HCT116 (cell line): ENCODE measurements at regions not wholly inside any gene's neighbourhood (a gene's known extent, or its start where the extent isn't known, plus 50 kb on each side); places are given as distances from the start of the nearest gene placed in this dataset.

ENCODE experiments used
- ATAC-seq: fragments of 200-7000 bp; cut with Tn5 transposase; 2 replicates; pipeline ENCODE4 v1.9.1; 2020; ENCODE audit warnings: mild to moderate bottlenecking, moderate library complexity
- BruUV-seq: library from RNA; stranded (reverse); fragments of 400-500 nt; replicated peaks from 2 replicates; lab custom pipeline; 2021; lab: Mats Ljungman, UMichigan
- CTCF ChIA-PET: fragments of 300-600 bp; sonication (Branson Sonifier 250); formaldehyde crosslinking; loops from one replicate; lab custom pipeline; 2021; ENCODE audit warnings: antibody characterized with exemption; lab: Charles Lee
- POLR2A ChIA-PET: fragments of 300-600, 350-600 bp; sonication (Branson Sonifier 250); formaldehyde crosslinking; loops from one replicate; lab custom pipeline; 2021; ENCODE audit warnings: antibody characterized with exemption; lab: Charles Lee
- RAD21 ChIA-PET, 2 experiments: fragments of 300-600 bp; sonication (Branson Sonifier 250); formaldehyde crosslinking; loops; one replicate each; lab custom pipeline; 2023; ENCODE audit warnings: low total read pairs in 2 of 2; ENCODE audit not compliant: uncharacterized antibody in 2 of 2, unreplicated experiment in 2 of 2, low non-redundant PET in 1 of 2; lab: Charles Lee
- DNase-seq: peaks from one replicate; pipeline ENCODE4 v3.0.0-alpha.2; 2010; ENCODE audit warnings: low read depth, low spot score
- H2AFZ ChIP-seq: fragments of 200-600 bp; shearing (Covaris generic), sonication (generic); 2 replicates; pipeline ENCODE4 v1.6.1; 2017; ENCODE audit warnings: low read depth, mixed run types, mixed read lengths, antibody characterized with exemption, low read length; ENCODE audit not compliant: poor library complexity, severe bottlenecking
- H3K27ac ChIP-seq: 2 replicates; pipeline ENCODE4 v1.5.1; 2012; ENCODE audit warnings: low read depth, low read length
- H3K27me3 ChIP-seq: fragments of 200-600 bp; sonication (generic); 2 replicates; pipeline ENCODE4 v1.6.1; 2016; ENCODE audit warnings: mixed run types, low read length, mixed read lengths; ENCODE audit not compliant: insufficient read depth
- H3K36me3 ChIP-seq, 2 experiments: fragments of 200-500 bp in 1 of 2; fragments of 200-600 bp in 1 of 2; sonication (Bioruptor generic) in 1 of 2; sonication (generic) in 1 of 2; 2 replicates each; pipeline versions ENCODE4 v1.5.1 to v1.6.1; 2014 to 2016; ENCODE audit warnings: low read length in 2 of 2, inconsistent platforms in 1 of 2, mixed read lengths in 1 of 2, mixed run types in 1 of 2; ENCODE audit not compliant: insufficient read depth in 2 of 2, control insufficient read depth in 1 of 2
- H3K4me1 ChIP-seq, 2 experiments: fragments of 200-600 bp in 1 of 2; sonication (generic) in 1 of 2; 2 replicates each; pipeline versions ENCODE4 v1.5.1 to v1.6.1; 2012 to 2017; ENCODE audit warnings: low read length in 2 of 2, inconsistent platforms in 1 of 2, mild to moderate bottlenecking in 1 of 2, mixed read lengths in 1 of 2, mixed run types in 1 of 2, moderate library complexity in 1 of 2; ENCODE audit not compliant: insufficient read depth in 2 of 2, control insufficient read depth in 1 of 2
- H3K4me2 ChIP-seq: fragments of 200-600 bp; sonication (generic); 2 replicates; pipeline ENCODE4 v1.6.1; 2017; ENCODE audit warnings: mixed run types, low read length, mixed read lengths
- H3K4me3 ChIP-seq, 2 experiments: fragments of 200-600 bp in 1 of 2; sonication (generic) in 1 of 2; replicated peaks in 1 of 2; 2 replicates each; pipeline ENCODE4 v1.5.1; 2011 to 2016; ENCODE audit warnings: low read length in 2 of 2, control low read depth in 1 of 2, low read depth in 1 of 2, mild to moderate bottlenecking in 1 of 2, mixed read lengths in 1 of 2, mixed run types in 1 of 2
- H3K79me2 ChIP-seq: fragments of 200-600 bp; sonication (generic); 2 replicates; pipeline ENCODE4 v1.6.1; 2017; ENCODE audit warnings: mild to moderate bottlenecking, mixed run types, low read length, moderate library complexity, mixed read lengths; ENCODE audit not compliant: insufficient read depth
- H3K9ac ChIP-seq: fragments of 200-600 bp; sonication (generic); 2 replicates; pipeline ENCODE4 v1.6.1; 2016; ENCODE audit warnings: low read length, mixed read lengths
- H3K9me2 ChIP-seq: fragments of 200-600 bp; sonication (generic), shearing (Covaris generic); 2 replicates; pipeline ENCODE4 v1.6.1; 2017; ENCODE audit warnings: mixed run types, mild to moderate bottlenecking, moderate library complexity; ENCODE audit not compliant: insufficient read depth
- H3K9me3 ChIP-seq, 2 experiments: fragments of 200-500 bp in 1 of 2; fragments of 200-600 bp in 1 of 2; sonication (Bioruptor generic) in 1 of 2; sonication (generic) in 1 of 2; 2 replicates each; pipeline ENCODE4 v1.6.1; 2014 to 2017; ENCODE audit warnings: low read length in 2 of 2, mixed read lengths in 2 of 2, inconsistent platforms in 1 of 2, low read depth in 1 of 2, mild to moderate bottlenecking in 1 of 2, mixed run types in 1 of 2, moderate library complexity in 1 of 2; ENCODE audit not compliant: control insufficient read depth in 1 of 2, insufficient read depth in 1 of 2
- H4K20me1 ChIP-seq: fragments of 200-600 bp; sonication (generic), shearing (Covaris generic); 2 replicates; pipeline ENCODE4 v1.6.1; 2017; ENCODE audit warnings: mixed run types, mild to moderate bottlenecking, moderate library complexity; ENCODE audit not compliant: insufficient read depth
- CBX3 ChIP-seq: IDR thresholded peaks from 2 replicates; pipeline ENCODE4 v1.6.1; 2012; ENCODE audit warnings: low read depth
- CEBPB ChIP-seq: IDR thresholded peaks from 2 replicates; pipeline ENCODE4 v1.6.1; 2012; ENCODE audit warnings: low read depth
- CTCF ChIP-seq, 3 experiments: fragments of 200-600 bp in 1 of 3; sonication (generic) in 1 of 3; IDR thresholded peaks in 2 of 3; conservative IDR thresholded peaks in 1 of 3; 2 replicates each; pipeline ENCODE4 v1.5.1; 2012 to 2017; ENCODE audit warnings: low read depth in 2 of 3, low read length in 2 of 3, antibody characterized with exemption in 1 of 3, borderline replicate concordance in 1 of 3, control low read depth in 1 of 3, mild to moderate bottlenecking in 1 of 3, mixed read lengths in 1 of 3, mixed run types in 1 of 3, moderate library complexity in 1 of 3; ENCODE audit not compliant: insufficient read depth in 1 of 3
- FOSL1 ChIP-seq: IDR thresholded peaks from 2 replicates; pipeline ENCODE4 v1.6.1; 2012; ENCODE audit warnings: low read depth
- JUND ChIP-seq: IDR thresholded peaks from 2 replicates; pipeline ENCODE4 v1.6.1; 2012
- MAX ChIP-seq: IDR thresholded peaks from 2 replicates; pipeline ENCODE4 v1.6.1; 2012
- POLR2A ChIP-seq: IDR thresholded peaks from 2 replicates; pipeline ENCODE4 v1.7.0; 2011; ENCODE audit warnings: borderline replicate concordance; ENCODE audit not compliant: insufficient read depth, insufficient read length; ENCODE audit errors: extremely low read depth
- SIN3A ChIP-seq: IDR thresholded peaks from 2 replicates; pipeline ENCODE4 v1.6.1; 2012; ENCODE audit warnings: low read depth
- SP1 ChIP-seq: IDR thresholded peaks from 2 replicates; pipeline ENCODE4 v1.6.1; 2012; ENCODE audit warnings: low read depth
- YY1 ChIP-seq: IDR thresholded peaks from 2 replicates; pipeline ENCODE4 v1.6.1; 2011; ENCODE audit warnings: low read length, low read depth, moderate library complexity, mild to moderate bottlenecking; ENCODE audit not compliant: insufficient replicate concordance; ENCODE audit errors: extremely low read depth
- ZBTB33 ChIP-seq: IDR thresholded peaks from 2 replicates; pipeline ENCODE4 v1.6.1; 2011; ENCODE audit warnings: mild to moderate bottlenecking, low read length, moderate library complexity; ENCODE audit not compliant: insufficient replicate concordance; ENCODE audit errors: extremely low read depth
- intact Hi-C: fragments of 100-400 bp; cut with micrococcal nuclease; formaldehyde crosslinking; loops from 2 replicates; pipeline ENCODE4 v1.10.0; 2022

- ChIA-PET RAD21 (no interaction called here), POLR2A (no interaction called here), CTCF (no interaction called here)
- H3K4me2 ChIP-seq, result no peak overlapping the region
- no peaks in the 10 kb centered on the region for H3K9me3 ChIP-seq
- H3K9ac ChIP-seq, result no peak overlapping the region
- no peaks in the 10 kb centered on the region for H3K27me3 ChIP-seq
- no peaks in the 10 kb centered on the region for H3K79me2 ChIP-seq
- DNase-seq (no peak), ATAC-seq (no peak)
- H2AFZ ChIP-seq, result no peak overlapping the region
- no peaks in the 10 kb centered on the region for H3K36me3 ChIP-seq
- no peak for TF ChIP-seq CBX3
- TF ChIP-seq SP1, result no peak
- no peak for TF ChIP-seq CTCF (IDR thresholded peaks at IDR 0.05 in 2 of 3, conservative IDR thresholded peaks at IDR 0.05 in 1 of 3; ENCODE audit: borderline replicate concordance in 1 of 3, insufficient read depth in 1 of 3, low read depth in 2 of 3, low read length in 2 of 3)
- TF ChIP-seq MAX, result no peak
- no peak for TF ChIP-seq ZBTB33
- TF ChIP-seq FOSL1, result no peak
- no peak for TF ChIP-seq CEBPB
- no peak for TF ChIP-seq JUND
- TF ChIP-seq SIN3A, result no peak
- TF ChIP-seq POLR2A, result no peak
- TF ChIP-seq YY1, result no peak
- no peaks in the 10 kb centered on the region for H4K20me1 ChIP-seq
- no peaks in the 10 kb centered on the region for H3K9me2 ChIP-seq
- no peak overlapping the region for H3K27ac ChIP-seq
- intact Hi-C loops, result no loop called here
- no peaks in the 10 kb centered on the region for H3K4me1 ChIP-seq
- BruUV-seq, result no TSS peak
- H3K4me3 ChIP-seq, result no peak overlapping the region
These were observed 281.5 kb upstream of the HTR2A start for GRCh38 chr13:47178090-47178950.
